ENCODE measurements at regions not wholly inside any gene's neighbourhood (a gene's known extent, or its start where the extent isn't known, plus 50 kb on each side); places are given as distances from the start of the nearest gene placed in this dataset.

DNA sequence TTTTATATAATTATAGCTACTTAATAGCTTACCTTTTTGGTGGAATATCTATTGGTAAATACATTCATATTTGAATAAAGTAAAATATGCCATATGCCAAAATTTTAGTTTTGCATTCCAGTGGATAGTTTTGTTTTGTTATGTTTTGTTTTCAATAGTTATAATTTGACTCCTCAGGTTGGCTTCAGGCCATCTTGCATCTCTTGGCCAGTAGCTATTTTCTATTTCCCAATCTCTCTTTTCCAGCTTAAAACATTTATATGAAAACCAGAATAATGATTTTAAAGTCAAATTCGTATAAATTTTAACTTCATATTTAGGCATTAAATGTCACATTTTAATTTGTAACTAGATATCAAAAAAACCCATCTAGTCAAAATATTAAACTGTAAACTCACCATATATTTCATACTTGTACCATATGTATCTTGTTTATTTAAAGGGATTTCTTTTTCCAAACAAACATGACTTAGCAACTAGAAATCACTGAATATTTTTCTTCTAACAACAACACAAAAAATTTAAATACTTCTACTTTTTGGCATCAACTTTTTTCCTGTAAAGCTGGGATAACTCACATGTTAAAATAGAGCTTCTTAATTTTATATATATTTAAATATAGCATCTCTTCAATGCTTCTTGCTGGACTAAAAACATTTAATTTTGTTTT lies 1209.6 kb downstream of the PCDH7 start:
- intact Hi-C loops (cut with DNase I), result no loop called here
- H3K9me3 ChIP-seq (ENCODE audit: control insufficient read depth in 2 of 3, insufficient read depth in 1 of 3, low read length in 3 of 3), result no peaks in the 10 kb centered on the region
- no peaks in the 10 kb centered on the region for H3K4me1 ChIP-seq (ENCODE audit: control insufficient read depth in 2 of 3, insufficient read depth in 2 of 3, low read depth in 1 of 3, low read length in 3 of 3)
- H3K4me3 ChIP-seq (ENCODE audit: low read length in 3 of 3), result no peak overlapping the region
- no peak overlapping the region for H3K9ac ChIP-seq (ENCODE audit: low read length in 3 of 3)
- TF ChIP-seq, protein P1, sequence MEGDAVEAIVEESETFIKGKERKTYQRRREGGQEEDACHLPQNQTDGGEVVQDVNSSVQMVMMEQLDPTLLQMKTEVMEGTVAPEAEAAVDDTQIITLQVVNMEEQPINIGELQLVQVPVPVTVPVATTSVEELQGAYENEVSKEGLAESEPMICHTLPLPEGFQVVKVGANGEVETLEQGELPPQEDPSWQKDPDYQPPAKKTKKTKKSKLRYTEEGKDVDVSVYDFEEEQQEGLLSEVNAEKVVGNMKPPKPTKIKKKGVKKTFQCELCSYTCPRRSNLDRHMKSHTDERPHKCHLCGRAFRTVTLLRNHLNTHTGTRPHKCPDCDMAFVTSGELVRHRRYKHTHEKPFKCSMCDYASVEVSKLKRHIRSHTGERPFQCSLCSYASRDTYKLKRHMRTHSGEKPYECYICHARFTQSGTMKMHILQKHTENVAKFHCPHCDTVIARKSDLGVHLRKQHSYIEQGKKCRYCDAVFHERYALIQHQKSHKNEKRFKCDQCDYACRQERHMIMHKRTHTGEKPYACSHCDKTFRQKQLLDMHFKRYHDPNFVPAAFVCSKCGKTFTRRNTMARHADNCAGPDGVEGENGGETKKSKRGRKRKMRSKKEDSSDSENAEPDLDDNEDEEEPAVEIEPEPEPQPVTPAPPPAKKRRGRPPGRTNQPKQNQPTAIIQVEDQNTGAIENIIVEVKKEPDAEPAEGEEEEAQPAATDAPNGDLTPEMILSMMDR (IDR thresholded peaks at IDR 0.05; ENCODE audit: borderline replicate concordance, extremely low read depth, insufficient read depth), result no peak
- H3K27me3 ChIP-seq (ENCODE audit: control insufficient read depth, insufficient read depth, low read length), result no peaks in the 10 kb centered on the region
- DNase-seq (no peak), FAIRE-seq (no peak)
- H3K36me3 ChIP-seq (ENCODE audit: control insufficient read depth in 2 of 3, insufficient read depth in 3 of 3, low read length in 3 of 3), result no peaks in the 10 kb centered on the region
- H3K27ac ChIP-seq (ENCODE audit: low read depth in 2 of 2, low read length in 2 of 2), result no peak overlapping the region

DNA sequence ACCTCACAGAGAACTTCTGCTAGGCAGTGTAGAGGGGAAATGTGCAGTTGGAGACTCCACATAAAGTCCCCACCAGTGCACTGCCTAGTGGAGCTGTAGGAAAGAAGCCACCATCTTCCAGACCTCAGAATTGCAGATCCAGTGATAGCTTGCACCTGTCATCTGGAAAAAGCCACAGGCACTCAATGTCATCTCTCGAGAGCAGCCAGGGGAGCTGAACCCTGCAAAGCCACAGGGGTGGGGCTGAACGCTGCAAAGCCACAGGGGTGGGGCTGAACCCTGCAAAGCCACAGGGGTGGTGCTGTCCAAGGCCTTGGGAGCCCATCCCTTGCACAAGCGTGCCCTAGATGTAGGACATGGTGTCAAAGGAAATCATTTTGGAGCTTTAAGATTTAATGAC lies 1226.3 kb downstream of the PCDH7 start:
- Histone ChIP-seq H3K4me1 (ENCODE audit: control insufficient read depth in 2 of 3, insufficient read depth in 2 of 3, low read depth in 1 of 3, low read length in 3 of 3) (no peaks in the 10 kb centered on the region), H3K27me3 (ENCODE audit: control insufficient read depth, insufficient read depth, low read length) (no peaks in the 10 kb centered on the region), H3K9ac (ENCODE audit: low read length in 3 of 3) (no peak overlapping the region), H3K9me3 (ENCODE audit: control insufficient read depth in 2 of 3, insufficient read depth in 1 of 3, low read length in 3 of 3) (no peaks in the 10 kb centered on the region), H3K27ac (ENCODE audit: low read depth in 2 of 2, low read length in 2 of 2) (no peak overlapping the region), H3K4me3 (ENCODE audit: low read length in 3 of 3) (no peak overlapping the region), H3K36me3 (ENCODE audit: control insufficient read depth in 2 of 3, insufficient read depth in 3 of 3, low read length in 3 of 3) (no peaks in the 10 kb centered on the region)
- no peak for FAIRE-seq
- DNase-seq, result no peak
- TF ChIP-seq, protein P1 (IDR thresholded peaks at IDR 0.05; ENCODE audit: borderline replicate concordance, extremely low read depth, insufficient read depth), result no peak
- intact Hi-C loops (cut with DNase I), result no loop called here

DNA sequence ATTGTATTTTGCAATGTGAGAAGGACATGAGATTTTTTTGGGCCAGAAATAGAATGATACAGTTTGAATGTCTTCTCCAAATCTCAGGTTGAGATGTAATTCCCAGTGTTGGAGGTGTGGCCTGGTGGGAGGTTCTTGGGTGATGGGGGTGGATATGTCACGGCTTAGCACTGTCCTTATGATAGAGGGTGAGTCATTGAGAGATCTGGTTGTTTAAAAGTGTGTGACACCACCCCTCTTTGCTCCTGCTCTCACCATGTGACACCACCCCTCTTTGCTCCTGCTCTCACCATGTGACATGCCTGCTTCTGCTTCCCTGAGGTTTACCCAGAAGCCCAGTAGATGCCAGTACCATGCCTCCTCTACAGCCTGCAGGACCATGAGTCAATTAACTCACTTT lies 1226.9 kb downstream of the PCDH7 start:
- no peak for FAIRE-seq
- no peak overlapping the region for H3K27ac ChIP-seq (ENCODE audit: low read depth in 2 of 2, low read length in 2 of 2)
- TF ChIP-seq, protein P1 (IDR thresholded peaks at IDR 0.05; ENCODE audit: borderline replicate concordance, extremely low read depth, insufficient read depth), result no peak
- no peak overlapping the region for H3K4me3 ChIP-seq (ENCODE audit: low read length in 3 of 3)
- H3K36me3 ChIP-seq (ENCODE audit: control insufficient read depth in 2 of 3, insufficient read depth in 3 of 3, low read length in 3 of 3), result no peaks in the 10 kb centered on the region
- no peak for DNase-seq
- H3K9ac ChIP-seq (ENCODE audit: low read length in 3 of 3), result no peak overlapping the region
- intact Hi-C loops (cut with DNase I), result no loop called here
- H3K9me3 ChIP-seq (ENCODE audit: control insufficient read depth in 2 of 3, insufficient read depth in 1 of 3, low read length in 3 of 3), result no peaks in the 10 kb centered on the region
- no peaks in the 10 kb centered on the region for H3K4me1 ChIP-seq (ENCODE audit: control insufficient read depth in 2 of 3, insufficient read depth in 2 of 3, low read depth in 1 of 3, low read length in 3 of 3)
- no peaks in the 10 kb centered on the region for H3K27me3 ChIP-seq (ENCODE audit: control insufficient read depth, insufficient read depth, low read length)

DNA sequence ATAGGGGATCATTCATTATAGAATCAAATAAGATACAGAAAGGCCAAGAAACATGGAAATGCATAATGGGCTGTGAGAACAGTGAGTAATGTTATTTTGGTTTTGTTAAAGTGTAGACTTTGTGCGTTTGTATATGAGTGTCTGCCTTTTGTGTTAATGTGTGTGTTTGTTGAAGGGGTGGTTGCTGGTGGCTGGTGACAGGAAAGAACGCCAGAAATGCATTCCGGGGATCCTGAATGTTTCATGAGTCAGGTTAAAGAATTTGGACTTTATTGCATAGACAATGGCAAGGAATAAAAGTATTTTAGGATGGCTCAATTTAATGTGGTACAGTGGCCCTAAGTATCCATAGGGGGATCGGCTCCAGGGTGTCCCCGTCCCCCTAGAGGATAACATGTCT lies 1228.9 kb downstream of the PCDH7 start:
- intact Hi-C loops (cut with DNase I), result no loop called here
- TF ChIP-seq, protein P1 (IDR thresholded peaks at IDR 0.05; ENCODE audit: borderline replicate concordance, extremely low read depth, insufficient read depth), result no peak
- H3K9ac ChIP-seq (ENCODE audit: low read length in 3 of 3), result no peak overlapping the region
- no peaks in the 10 kb centered on the region for H3K9me3 ChIP-seq (ENCODE audit: control insufficient read depth in 2 of 3, insufficient read depth in 1 of 3, low read length in 3 of 3)
- no peak for DNase-seq
- no peak overlapping the region for H3K4me3 ChIP-seq (ENCODE audit: low read length in 3 of 3)
- FAIRE-seq, result no peak
- H3K27ac ChIP-seq (ENCODE audit: low read depth in 2 of 2, low read length in 2 of 2), result no peak overlapping the region
- H3K27me3 ChIP-seq (ENCODE audit: control insufficient read depth, insufficient read depth, low read length), result no peaks in the 10 kb centered on the region
- H3K36me3 ChIP-seq (ENCODE audit: control insufficient read depth in 2 of 3, insufficient read depth in 3 of 3, low read length in 3 of 3), result no peaks in the 10 kb centered on the region
- no peaks in the 10 kb centered on the region for H3K4me1 ChIP-seq (ENCODE audit: control insufficient read depth in 2 of 3, insufficient read depth in 2 of 3, low read depth in 1 of 3, low read length in 3 of 3)

All from kidney (tissue), 13 donors.